GM18907 (cell line): ENCODE measurements at regions not wholly inside any gene's neighbourhood (a gene's known extent, or its start where the extent isn't known, plus 50 kb on each side); places are given as distances from the start of the nearest gene placed in this dataset.
"Not testable (repeated sequence)": the region's sequence is repeated elsewhere in the genome, so short reads cannot be mapped to it uniquely, and the experiment has no call there.

Experiments used
- ATAC-seq: cut with Tn5 transposase; IDR thresholded peaks from one replicate; pipeline ENCODE4 v1.9.1; 2021; ENCODE audit warnings: mild to moderate bottlenecking, moderate library complexity; ENCODE audit not compliant: unreplicated experiment

DNA sequence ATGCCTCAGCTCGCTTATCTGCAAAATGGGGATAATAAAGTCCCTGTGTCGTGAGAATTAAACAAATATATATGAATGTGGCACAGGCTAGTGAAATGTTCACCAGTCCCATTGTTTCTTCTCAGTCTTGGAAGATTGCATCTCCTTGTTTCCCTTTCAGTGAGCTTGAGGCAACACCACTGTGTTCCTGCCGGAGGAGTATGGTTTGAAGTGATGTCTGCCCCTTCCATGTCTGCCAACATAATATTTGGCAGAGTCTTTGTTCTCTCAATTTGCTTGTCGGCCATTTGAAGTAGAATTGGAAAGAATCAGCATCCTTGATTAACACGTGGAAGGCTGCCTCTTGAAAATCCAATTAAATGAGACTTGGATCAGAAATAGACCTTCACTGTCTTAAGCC lies 1088.5 kb upstream of the INTU start:
- ATAC-seq, result no peak

DNA sequence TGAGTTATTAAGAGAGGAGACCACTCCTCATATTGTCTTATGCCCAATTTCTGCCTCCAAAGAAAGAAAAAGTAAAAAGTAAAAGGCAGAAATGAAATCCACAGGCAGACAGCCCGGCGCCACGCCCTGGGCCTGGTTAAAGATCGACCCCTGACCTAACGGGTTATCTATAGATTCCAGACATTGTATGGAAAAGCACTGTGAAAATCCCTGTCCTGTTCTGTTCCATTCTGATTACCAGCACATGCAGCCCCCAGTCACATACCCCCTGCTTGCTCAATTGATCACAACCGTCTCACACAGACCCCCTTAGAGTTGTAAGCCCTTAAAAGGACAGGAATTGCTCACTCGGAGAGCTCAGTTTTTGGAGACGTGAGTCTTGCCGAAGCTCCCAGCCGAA lies 1086.6 kb upstream of the INTU start:
- not testable (repeated sequence) for ATAC-seq

DNA sequence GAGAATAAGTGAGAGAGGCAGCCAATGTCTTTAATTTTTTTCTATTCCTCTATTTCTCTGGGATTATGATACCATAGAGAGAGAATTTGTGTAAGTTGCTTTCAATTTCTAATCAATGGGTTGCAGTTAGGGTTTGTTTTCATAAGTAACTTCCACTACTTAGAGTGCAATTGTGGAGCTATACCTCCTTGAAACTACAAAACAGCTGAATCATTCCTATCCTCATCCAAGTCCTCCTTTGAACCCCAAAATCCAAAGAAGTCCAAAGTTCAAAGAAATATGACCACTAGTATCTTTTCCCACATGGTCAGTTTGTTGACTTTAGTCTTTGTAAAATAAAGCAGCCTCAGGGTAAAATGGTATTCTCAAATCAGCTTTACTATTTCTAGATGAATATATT lies 1085.4 kb upstream of the INTU start:
- no peak for ATAC-seq

DNA sequence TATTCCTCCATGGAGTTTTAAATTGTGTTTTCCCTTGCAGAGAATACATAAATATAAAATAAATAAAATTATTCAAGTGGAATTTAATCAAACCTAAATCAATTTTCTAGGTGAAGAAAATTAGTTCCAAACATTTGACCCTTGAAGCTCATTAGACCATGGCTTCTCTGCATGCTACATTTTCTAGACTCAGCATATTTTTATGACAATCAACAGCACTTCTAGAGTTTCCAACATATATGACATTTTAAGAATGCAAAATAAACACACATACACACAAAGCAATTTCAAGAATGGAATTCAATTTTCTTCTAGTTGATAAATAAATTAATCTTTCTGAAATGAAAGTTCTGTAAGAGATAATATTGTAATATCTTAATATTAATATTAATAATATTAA lies 1083.9 kb upstream of the INTU start:
- no peak for ATAC-seq

DNA sequence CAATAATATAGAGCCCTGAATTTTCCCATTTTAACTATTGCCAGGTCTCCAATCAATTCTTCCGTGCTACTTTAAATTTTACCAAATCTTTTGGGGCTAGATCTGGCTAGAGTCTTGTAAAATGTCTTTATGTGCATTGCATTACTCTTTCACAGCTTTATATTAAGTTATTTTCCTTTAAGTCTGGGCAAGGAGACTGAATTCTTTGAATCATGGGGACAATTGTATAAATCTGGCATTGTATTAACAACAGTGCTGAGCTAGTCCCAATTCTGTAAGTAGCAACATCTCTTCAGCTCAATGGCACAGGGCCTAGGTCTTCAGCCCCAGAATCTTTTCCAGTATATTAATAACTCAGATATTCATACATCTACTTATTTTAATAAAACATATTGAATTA lies 1080.4 kb upstream of the INTU start:
- ATAC-seq, result no peak

DNA sequence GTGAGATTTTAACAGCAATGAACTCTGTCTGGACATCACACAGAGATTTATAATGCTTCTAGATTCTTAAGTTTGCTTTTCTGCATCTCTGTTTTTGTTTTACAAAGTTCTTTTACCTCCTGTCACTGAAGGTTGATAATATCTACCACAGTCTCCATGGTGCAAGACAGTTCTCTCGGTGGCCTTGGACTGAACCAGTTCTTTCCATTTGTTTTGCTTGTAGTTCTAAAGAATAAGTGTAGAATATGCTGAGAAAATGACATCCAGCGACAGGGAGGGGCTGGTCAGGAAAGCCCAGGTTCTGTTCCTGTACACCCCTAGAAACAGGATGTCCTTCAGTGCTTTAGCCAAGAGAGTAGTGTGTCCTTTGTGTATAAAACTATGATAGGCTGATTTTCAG lies 1079.5 kb upstream of the INTU start:
- ATAC-seq, result no peak

DNA sequence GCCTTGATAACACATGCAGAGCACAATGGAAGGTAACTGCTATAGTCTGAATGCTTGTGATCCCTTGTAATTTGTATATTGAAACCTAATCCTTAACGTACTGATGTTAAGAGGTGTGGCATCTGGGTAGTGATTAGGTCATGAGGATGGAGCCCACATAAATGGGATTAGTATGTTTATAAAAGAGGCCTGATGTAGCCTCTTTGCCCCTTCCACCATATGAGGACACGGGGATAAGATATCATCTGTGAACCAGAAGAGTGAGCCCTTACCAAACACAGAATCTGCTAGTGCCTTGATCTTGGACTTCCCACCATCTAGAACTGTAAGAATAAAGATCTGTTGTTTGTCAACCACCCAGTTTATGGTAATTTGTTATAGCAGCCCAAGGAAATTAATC lies 1074.2 kb upstream of the INTU start:
- ATAC-seq, result no peak

DNA sequence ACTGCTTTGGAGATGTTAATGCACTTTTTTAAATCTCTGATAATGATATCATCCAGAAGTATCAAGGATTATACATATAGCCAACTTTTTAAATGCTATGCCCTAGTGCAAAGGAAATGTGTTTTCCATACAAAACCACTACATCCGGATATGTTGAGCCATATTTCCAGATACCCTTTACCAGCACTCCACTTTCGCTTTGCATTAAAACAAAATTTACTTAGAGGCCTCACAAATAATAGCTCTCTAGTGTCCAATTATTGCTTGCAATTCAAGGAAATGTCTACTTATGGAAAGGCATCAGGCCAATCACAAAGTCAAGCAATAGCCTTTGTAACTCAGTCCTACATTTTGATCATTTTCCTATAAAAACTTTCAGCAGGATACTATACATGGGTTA lies 1072.8 kb upstream of the INTU start:
- ATAC-seq, result no peak

DNA sequence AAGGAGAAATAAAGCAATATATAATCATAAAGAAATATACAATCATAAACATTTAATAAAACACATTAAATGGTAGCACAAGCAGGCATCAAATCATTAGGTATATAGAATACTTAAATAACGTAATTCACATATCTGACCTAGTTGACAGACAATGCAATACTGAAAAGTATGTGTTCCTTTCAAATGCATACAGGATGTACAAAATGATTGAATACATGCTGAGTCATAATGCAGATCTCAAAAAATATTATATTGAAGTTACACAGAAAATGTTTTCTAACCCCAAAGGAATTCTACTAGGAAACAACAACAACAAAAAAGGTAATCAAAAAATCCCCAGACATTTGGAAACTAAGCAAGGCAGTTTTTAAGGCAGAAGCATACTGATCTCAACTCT lies 1072.0 kb upstream of the INTU start:
- no peak for ATAC-seq

DNA sequence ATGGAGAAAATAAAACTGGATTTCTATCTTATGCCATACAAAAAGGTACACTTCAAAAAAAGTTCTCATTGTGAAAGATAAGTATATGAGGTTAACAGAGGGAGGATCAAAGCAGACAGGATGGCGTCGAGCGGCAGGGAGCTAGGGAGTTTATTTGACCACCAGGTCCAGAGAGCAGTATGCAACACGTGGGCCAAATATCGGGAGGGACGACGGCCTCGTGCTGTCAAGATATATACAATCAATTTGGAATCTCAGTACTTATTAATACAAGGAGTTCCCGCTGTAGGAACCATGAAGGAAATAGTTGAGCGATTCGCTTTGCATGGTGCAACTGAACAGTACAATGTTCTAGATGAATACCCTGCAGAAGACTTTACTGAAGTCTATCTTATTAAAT lies 1069.4 kb upstream of the INTU start:
- ATAC-seq, result no peak

DNA sequence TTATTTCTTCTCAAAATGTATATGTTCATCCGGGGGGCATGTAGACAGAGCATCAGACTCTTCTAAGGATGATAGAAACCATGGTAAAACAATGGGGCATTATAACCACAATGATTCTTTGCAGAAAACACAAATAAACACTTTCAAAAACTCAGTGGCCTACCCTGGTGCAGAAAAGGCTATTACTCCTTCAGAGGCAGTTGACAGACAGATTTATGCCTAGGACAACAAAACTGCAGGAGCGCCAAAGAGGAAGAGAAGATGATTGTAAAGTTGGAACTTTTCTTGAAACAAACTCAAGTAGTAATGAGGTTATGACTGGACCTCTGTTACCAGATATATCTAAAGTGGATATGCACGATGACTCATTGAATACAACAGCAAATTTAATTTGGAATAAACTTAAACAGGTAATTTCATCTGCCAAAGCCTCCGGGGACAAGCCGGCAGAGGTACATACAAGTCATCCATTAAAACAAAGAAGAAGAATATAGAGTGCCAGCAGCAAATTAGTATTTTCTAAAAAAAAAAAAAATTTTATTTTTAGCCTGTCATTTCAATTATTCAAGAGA lies 1068.4 kb upstream of the INTU start:
- ATAC-seq, result no peak

DNA sequence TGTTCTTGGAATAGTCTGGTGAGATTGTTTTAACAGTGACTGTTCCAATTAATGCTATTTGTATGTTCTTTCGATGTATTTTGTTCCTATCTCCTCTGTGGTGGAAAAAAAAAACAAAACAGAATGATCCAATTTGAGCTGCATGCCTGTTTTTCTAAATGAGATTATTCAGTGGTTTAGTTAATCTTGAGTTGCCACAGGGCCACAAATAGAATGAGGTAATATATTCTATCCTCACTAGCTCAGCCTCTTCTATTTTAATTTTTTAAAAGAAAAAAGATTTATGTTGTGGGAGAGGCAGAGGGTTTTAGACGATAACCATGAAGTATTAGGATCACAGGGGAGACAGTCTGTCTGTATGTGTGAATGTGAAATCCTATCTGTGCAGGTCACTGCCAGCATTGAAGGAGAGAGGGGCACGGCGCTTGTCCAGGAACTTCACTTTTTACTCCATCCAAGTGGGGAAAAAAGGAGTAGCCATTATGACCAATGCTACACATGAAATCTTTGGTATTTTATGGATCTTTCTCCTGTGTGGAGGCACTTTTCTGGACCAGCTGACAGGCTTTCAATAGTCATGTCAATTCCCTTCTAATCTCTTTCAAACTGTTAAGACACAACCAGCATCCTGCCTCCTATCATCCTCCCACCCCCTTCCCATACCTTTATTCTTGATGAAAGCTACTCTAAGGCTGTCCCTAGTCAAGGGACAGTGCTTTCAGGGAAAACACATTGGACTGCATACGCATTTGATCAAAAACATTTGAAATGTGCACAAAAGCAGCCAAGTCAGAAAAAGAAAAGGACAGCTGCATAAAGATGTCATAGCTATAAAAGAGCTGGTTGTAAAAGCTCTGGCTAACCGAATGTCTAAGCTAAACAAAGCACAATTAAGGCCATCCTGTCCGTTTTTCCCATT lies 1063.8 kb upstream of the INTU start:
- ATAC-seq, result no peak

DNA sequence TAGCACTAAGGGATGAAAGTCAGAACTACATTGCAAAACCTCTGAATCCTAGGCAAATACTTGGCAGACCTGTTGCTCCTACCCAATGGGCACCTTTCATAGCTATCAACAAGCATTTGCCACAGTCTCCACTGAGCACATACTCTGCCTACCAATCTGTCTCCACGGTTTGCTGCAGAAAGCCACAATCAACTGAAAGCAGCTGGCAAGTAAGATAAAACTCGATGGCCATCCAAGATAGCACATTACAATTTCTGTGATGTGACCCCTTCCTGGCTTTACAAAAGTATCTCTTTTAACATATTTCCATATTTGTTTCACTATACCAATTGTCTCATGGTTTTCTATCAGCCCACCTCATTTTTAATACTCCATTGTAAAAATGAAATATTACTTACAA lies 1060.5 kb upstream of the INTU start:
- ATAC-seq, result no peak

DNA sequence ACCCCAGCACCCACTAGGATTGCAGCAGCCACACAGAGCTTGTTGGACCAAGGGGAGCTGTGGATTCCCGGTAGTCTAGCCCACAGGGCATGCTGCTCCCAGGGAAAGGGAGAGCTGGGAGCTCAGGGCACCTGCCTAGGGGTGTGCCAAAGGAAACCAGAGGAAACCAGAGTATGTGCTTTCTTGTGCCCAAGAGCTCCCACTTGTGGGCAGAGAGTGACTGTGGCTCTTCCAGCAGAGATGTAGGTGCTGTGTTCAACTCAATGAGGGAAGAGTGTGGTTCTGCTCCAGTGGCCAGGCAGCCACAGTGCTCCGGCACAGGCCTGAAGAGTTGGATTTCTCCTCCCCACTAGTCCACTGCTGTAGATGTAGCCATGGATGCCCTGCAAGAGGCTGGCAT lies 1050.0 kb upstream of the INTU start:
- ATAC-seq, result no peak

DNA sequence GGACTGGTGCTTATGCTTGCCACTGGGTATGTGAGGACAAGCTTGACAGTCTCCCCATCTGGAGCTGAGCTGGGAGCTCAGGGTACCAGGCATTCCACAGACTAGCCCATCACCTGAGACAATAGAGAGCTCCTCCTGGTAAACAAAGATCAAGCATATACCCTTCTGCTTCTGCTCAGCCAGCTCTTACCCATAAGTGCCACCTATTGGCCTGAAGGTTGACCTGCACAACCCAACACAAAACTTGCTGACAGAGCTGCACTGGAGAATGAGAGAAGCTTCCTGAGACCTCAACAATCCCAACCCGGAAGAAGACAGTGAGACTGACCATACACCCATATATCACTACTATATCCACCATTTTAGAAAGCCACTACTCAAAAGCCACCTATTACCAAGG lies 1049.2 kb upstream of the INTU start:
- ATAC-seq, result no peak

DNA sequence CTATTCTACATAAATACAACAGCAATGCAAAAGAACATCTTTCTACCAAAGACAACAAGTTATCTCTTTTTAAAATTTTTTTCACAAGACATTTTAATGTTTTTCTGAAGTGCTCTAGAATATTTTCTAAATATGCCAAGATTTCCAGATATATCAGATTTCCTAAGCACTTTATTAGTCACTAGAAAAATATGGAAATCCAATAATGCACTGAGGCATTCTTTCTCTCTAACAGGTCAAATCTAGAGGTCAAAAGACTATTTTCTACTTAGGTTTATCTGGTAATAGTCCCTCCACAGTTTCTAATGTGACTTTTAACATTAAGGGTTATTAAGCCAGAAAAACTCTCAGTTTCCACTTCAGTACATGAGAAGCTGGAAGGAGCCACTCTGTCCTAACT lies 1041.2 kb upstream of the INTU start:
- no peak for ATAC-seq

DNA sequence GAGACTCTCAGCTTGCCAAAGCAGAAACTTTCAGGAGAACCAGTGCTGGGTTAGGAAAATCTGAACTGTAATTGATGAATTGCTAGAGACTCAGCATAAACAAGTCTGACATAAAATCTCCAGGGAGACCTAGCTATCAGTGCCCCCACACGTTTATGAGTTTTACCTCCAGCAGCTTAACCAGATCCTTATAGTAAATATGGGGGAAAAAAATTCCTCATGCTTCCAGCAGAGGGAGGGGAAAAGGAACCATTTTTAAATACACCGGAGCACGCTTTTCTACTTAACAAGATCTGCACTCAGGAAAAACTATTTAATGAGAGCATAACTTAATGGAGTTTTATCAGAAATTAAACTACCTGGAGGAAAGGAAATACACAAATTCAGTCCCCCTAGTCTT lies 1040.7 kb upstream of the INTU start:
- ATAC-seq, result no peak

DNA sequence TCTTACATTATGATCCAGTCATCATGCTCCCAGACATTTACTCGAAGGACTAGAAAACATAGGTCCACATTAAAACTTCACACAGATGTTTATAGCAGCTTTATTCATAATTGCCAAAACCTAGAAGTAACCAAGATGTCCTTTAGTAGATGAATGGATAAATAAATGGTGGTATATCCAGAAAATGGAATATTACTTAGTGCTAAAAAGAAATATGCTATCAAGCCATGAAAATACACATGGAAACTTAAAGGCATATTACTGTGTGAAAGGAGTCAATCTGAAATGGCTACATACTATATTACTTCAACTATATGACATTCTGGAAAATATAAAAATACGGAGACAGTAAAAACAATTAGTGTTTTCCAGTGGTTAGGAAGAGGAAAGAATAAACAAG lies 1039.1 kb upstream of the INTU start:
- no peak for ATAC-seq

DNA sequence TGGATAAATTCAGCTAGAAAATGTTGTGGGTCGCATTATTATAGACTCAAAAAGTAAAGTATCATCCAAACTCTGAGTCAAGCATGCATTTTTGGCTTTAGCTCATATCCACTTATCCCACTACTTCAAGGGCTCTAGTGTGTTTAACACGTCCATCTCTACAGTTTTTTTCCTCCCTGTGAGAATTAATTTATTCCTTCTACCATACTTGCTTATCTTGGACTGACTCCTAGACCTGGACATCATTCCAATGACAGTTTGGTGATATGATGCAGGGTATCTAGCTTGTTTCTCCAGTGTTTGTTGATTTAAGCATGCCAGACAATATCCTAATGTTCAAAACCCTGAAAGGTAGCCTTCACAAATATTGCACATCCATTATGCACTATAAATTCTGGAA lies 1037.1 kb upstream of the INTU start:
- no peak for ATAC-seq

DNA sequence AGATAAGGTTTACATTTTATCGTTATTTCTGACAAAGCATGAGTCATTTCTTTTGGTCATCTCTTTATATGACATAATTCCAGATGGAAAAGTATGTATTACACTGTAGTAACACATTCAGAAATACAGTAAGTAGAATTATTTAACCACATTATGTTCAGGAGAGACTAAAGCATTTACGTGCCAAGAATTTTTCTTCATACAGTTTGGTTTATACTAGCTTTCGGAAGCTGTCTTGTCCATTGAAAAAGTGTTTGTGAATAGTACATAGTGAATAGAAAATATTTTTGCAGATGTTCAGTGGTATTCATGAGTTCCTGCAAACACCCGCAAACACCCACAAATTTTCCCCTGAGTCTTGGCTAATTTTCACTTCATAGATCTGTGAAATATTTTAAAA lies 1033.0 kb upstream of the INTU start:
- no peak for ATAC-seq

DNA sequence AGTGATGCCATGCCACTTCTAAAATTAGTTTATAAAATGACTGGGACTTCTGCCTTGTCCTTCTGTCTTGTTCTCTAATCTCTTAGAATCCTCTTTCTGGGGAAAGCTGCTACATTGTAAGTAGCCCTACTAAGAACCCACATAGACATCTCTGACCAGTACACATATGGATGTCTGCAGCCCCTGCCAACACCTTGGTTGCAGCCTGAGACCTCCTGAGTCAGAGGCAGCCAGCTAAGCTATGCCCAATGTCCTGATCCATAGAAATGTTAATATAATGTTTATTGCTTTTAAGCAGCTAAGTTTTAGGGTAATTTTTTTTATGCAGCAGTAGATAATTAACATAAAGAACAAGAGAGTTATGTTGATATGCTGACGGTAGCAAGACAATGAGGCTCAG lies 1029.5 kb upstream of the INTU start:
- no peak for ATAC-seq

DNA sequence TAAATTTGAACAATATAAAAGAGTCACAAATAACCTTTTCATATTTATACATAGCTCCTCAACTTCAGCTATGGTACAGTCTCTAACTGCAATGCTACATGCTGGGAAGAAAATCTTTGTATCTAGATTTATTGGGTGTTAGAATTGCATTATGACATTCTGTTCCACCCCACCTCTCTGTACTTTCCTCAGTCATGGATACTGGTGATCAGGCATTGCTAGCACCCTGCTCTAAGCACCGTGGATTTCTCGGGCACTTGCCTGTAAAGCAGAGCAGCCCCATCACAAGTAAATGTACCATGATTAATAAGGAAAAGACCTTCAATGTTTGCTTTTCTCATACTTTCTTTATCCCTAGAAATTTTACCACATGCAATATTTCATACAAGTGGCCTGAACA lies 1028.9 kb upstream of the INTU start:
- no peak for ATAC-seq
